ENCODE measurements at regions not wholly inside any gene's neighbourhood (a gene's known extent, or its start where the extent isn't known, plus 50 kb on each side); places are given as distances from the start of the nearest gene placed in this dataset.
"Not testable (repeated sequence)": the region's sequence is repeated elsewhere in the genome, so short reads cannot be mapped to it uniquely, and the experiment has no call there.

- not testable (repeated sequence) for H3K27ac Mint-ChIP-seq, H3K4me3 Mint-ChIP-seq, H3K36me3 Mint-ChIP-seq, H3K9me3 Mint-ChIP-seq, H3K4me1 Mint-ChIP-seq, H3K27me3 Mint-ChIP-seq
Observed at GRCh38 chr2:91508816-91509215, 2817.3 kb downstream of the RPIA start.

- H3K9me3 Mint-ChIP-seq, H3K4me1 Mint-ChIP-seq, H3K27ac Mint-ChIP-seq, H3K36me3 Mint-ChIP-seq, H3K4me3 Mint-ChIP-seq, H3K27me3 Mint-ChIP-seq: not testable (repeated sequence)
Observed at GRCh38 chr2:91509276-91509675, 2817.8 kb downstream of the RPIA start.

GRCh38 chr2:91511166-91511565 lies 2819.7 kb downstream of the RPIA start:
- not testable (repeated sequence) for H3K36me3 Mint-ChIP-seq, H3K4me1 Mint-ChIP-seq, H3K4me3 Mint-ChIP-seq, H3K27ac Mint-ChIP-seq, H3K9me3 Mint-ChIP-seq, H3K27me3 Mint-ChIP-seq

GRCh38 chr2:91515966-91516365 lies 2824.5 kb downstream of the RPIA start:
- not testable (repeated sequence) for H3K27me3 Mint-ChIP-seq, H3K9me3 Mint-ChIP-seq, H3K4me3 Mint-ChIP-seq, H3K36me3 Mint-ChIP-seq, H3K4me1 Mint-ChIP-seq, H3K27ac Mint-ChIP-seq

GRCh38 chr2:91516669-91517068 lies 2825.2 kb downstream of the RPIA start:
- H3K27ac Mint-ChIP-seq, H3K36me3 Mint-ChIP-seq, H3K4me1 Mint-ChIP-seq, H3K9me3 Mint-ChIP-seq, H3K27me3 Mint-ChIP-seq, H3K4me3 Mint-ChIP-seq: not testable (repeated sequence)

GRCh38 chr2:91517846-91518245 lies 2826.4 kb downstream of the RPIA start:
- H3K36me3 Mint-ChIP-seq, H3K4me1 Mint-ChIP-seq, H3K9me3 Mint-ChIP-seq, H3K4me3 Mint-ChIP-seq, H3K27ac Mint-ChIP-seq, H3K27me3 Mint-ChIP-seq: not testable (repeated sequence)

- H3K27ac Mint-ChIP-seq, H3K4me3 Mint-ChIP-seq, H3K27me3 Mint-ChIP-seq, H3K9me3 Mint-ChIP-seq, H3K36me3 Mint-ChIP-seq, H3K4me1 Mint-ChIP-seq: not testable (repeated sequence)
Observed at GRCh38 chr2:91518361-91518981, 2827.0 kb downstream of the RPIA start.

- H3K4me3 Mint-ChIP-seq, H3K36me3 Mint-ChIP-seq, H3K27me3 Mint-ChIP-seq, H3K4me1 Mint-ChIP-seq, H3K9me3 Mint-ChIP-seq, H3K27ac Mint-ChIP-seq: not testable (repeated sequence)
Observed at GRCh38 chr2:91519359-91519758, 2827.9 kb downstream of the RPIA start.

- not testable (repeated sequence) for H3K9me3 Mint-ChIP-seq, H3K27ac Mint-ChIP-seq, H3K27me3 Mint-ChIP-seq, H3K36me3 Mint-ChIP-seq, H3K4me1 Mint-ChIP-seq, H3K4me3 Mint-ChIP-seq
Observed at GRCh38 chr2:91519914-91520313, 2828.4 kb downstream of the RPIA start.

GRCh38 chr2:91520523-91520922 lies 2829.1 kb downstream of the RPIA start:
- not testable (repeated sequence) for H3K27me3 Mint-ChIP-seq, H3K27ac Mint-ChIP-seq, H3K4me3 Mint-ChIP-seq, H3K9me3 Mint-ChIP-seq, H3K4me1 Mint-ChIP-seq, H3K36me3 Mint-ChIP-seq

GRCh38 chr2:91520972-91521535 lies 2829.6 kb downstream of the RPIA start:
- H3K9me3 Mint-ChIP-seq, H3K36me3 Mint-ChIP-seq, H3K27ac Mint-ChIP-seq, H3K27me3 Mint-ChIP-seq, H3K4me3 Mint-ChIP-seq, H3K4me1 Mint-ChIP-seq: not testable (repeated sequence)

- not testable (repeated sequence) for H3K36me3 Mint-ChIP-seq, H3K4me3 Mint-ChIP-seq, H3K27me3 Mint-ChIP-seq, H3K27ac Mint-ChIP-seq, H3K9me3 Mint-ChIP-seq, H3K4me1 Mint-ChIP-seq
Observed at GRCh38 chr2:91521944-91522343, 2830.5 kb downstream of the RPIA start.

- not testable (repeated sequence) for H3K4me3 Mint-ChIP-seq, H3K27me3 Mint-ChIP-seq, H3K36me3 Mint-ChIP-seq, H3K4me1 Mint-ChIP-seq, H3K9me3 Mint-ChIP-seq, H3K27ac Mint-ChIP-seq
Observed at GRCh38 chr2:91522877-91523276, 2831.4 kb downstream of the RPIA start.

GRCh38 chr2:91523751-91524150 lies 2832.3 kb downstream of the RPIA start:
- not testable (repeated sequence) for H3K27me3 Mint-ChIP-seq, H3K4me3 Mint-ChIP-seq, H3K27ac Mint-ChIP-seq, H3K9me3 Mint-ChIP-seq, H3K36me3 Mint-ChIP-seq, H3K4me1 Mint-ChIP-seq

- H3K4me1 Mint-ChIP-seq, H3K9me3 Mint-ChIP-seq, H3K27me3 Mint-ChIP-seq, H3K36me3 Mint-ChIP-seq, H3K27ac Mint-ChIP-seq, H3K4me3 Mint-ChIP-seq: not testable (repeated sequence)
Observed at GRCh38 chr2:91525587-91525986, 2834.1 kb downstream of the RPIA start.

- not testable (repeated sequence) for H3K36me3 Mint-ChIP-seq, H3K27me3 Mint-ChIP-seq, H3K27ac Mint-ChIP-seq, H3K9me3 Mint-ChIP-seq, H3K4me1 Mint-ChIP-seq, H3K4me3 Mint-ChIP-seq
Observed at GRCh38 chr2:91526083-91526482, 2834.6 kb downstream of the RPIA start.

GRCh38 chr2:91527056-91527455 lies 2835.6 kb downstream of the RPIA start:
- not testable (repeated sequence) for H3K4me1 Mint-ChIP-seq, H3K27me3 Mint-ChIP-seq, H3K27ac Mint-ChIP-seq, H3K36me3 Mint-ChIP-seq, H3K4me3 Mint-ChIP-seq, H3K9me3 Mint-ChIP-seq
